Ascending aorta (tissue), 2 donors: ENCODE measurements at regions not wholly inside any gene's neighbourhood (a gene's known extent, or its start where the extent isn't known, plus 50 kb on each side); places are given as distances from the start of the nearest gene placed in this dataset.

Source experiments
- DNase-seq, 2 donors: peaks; one replicate each; pipeline ENCODE4 v3.0.0-alpha.2; 2019; ENCODE audit warnings: low spot score in 2 of 2
- H3K27ac ChIP-seq, 2 donors: fragments of 200-600 bp; sonication (generic); one replicate each; pipeline ENCODE4 v1.5.1; 2016 to 2017; ENCODE audit warnings: mild to moderate bottlenecking in 1 of 2
- H3K27me3 ChIP-seq: fragments of 200-600 bp; sonication (generic); one replicate; pipeline ENCODE4 v1.5.1; 2017
- H3K36me3 ChIP-seq, 2 donors: fragments of 200-600 bp; sonication (generic); one replicate each; pipeline ENCODE4 v1.5.1; 2016
- H3K4me1 ChIP-seq, 2 donors: fragments of 200-600 bp; sonication (generic); one replicate each; pipeline ENCODE4 v1.5.1; 2016 to 2017; ENCODE audit warnings: mild to moderate bottlenecking in 1 of 2
- H3K4me3 ChIP-seq, 2 donors: fragments of 200-600 bp; sonication (generic); one replicate each; pipeline ENCODE4 v1.5.1; 2016 to 2017; ENCODE audit warnings: mild to moderate bottlenecking in 1 of 2
- H3K9me3 ChIP-seq, 2 donors: fragments of 200-600 bp; sonication (generic); one replicate each; pipeline ENCODE4 v1.5.1; 2016
- CTCF ChIP-seq, 3 experiments: fragments of 200-600 bp in 2 of 3; fragments of 450-650 bp in 1 of 3; sonication (generic) in 2 of 3; IDR thresholded peaks; one replicate each; pipeline ENCODE4 v1.5.1; 2016 to 2019; ENCODE audit warnings: antibody characterized with exemption in 3 of 3, mild to moderate bottlenecking in 1 of 3, moderate library complexity in 1 of 3
- intact Hi-C: fragments of 100-400 bp; cut with DNase I; formaldehyde crosslinking; loops from one replicate; pipeline ENCODE4 v1.15.1; 2023

- Histone ChIP-seq H3K4me1 (no peaks in the 10 kb centered on the region), H3K27ac (no peak overlapping the region), H3K9me3 (no peaks in the 10 kb centered on the region), H3K27me3 (no peaks in the 10 kb centered on the region), H3K36me3 (no peaks in the 10 kb centered on the region), H3K4me3 (no peak overlapping the region)
- DNase-seq, result no peak
- intact Hi-C loops, result no loop called here
- TF ChIP-seq CTCF (IDR thresholded peaks at IDR 0.05), result no peak
Measured at GRCh38 chr3:6088433-6088832, 772.5 kb upstream of the GRM7 start.

GRCh38 chr3:6089780-6090179 lies 771.1 kb upstream of the GRM7 start:
- DNase-seq, result no peak
- Histone ChIP-seq H3K27ac (no peak overlapping the region), H3K36me3 (no peaks in the 10 kb centered on the region), H3K4me1 (no peaks in the 10 kb centered on the region), H3K9me3 (no peaks in the 10 kb centered on the region), H3K27me3 (no peaks in the 10 kb centered on the region), H3K4me3 (no peak overlapping the region)
- TF ChIP-seq CTCF (IDR thresholded peaks at IDR 0.05), result no peak
- intact Hi-C loops, result no loop called here

GRCh38 chr3:6091262-6091661 lies 769.7 kb upstream of the GRM7 start:
- H3K27ac ChIP-seq, result no peak overlapping the region
- no peaks in the 10 kb centered on the region for H3K9me3 ChIP-seq
- intact Hi-C loops, result no loop called here
- H3K4me1 ChIP-seq, result no peaks in the 10 kb centered on the region
- no peak for DNase-seq
- TF ChIP-seq CTCF (IDR thresholded peaks at IDR 0.05), result no peak
- H3K4me3 ChIP-seq, result no peak overlapping the region
- H3K36me3 ChIP-seq, result no peaks in the 10 kb centered on the region
- H3K27me3 ChIP-seq, result no peaks in the 10 kb centered on the region

- intact Hi-C loops, result no loop called here
- Histone ChIP-seq H3K9me3 (no peaks in the 10 kb centered on the region), H3K27ac (no peak overlapping the region), H3K27me3 (no peaks in the 10 kb centered on the region), H3K36me3 (no peaks in the 10 kb centered on the region), H3K4me1 (no peaks in the 10 kb centered on the region), H3K4me3 (no peak overlapping the region)
- no peak for TF ChIP-seq CTCF (IDR thresholded peaks at IDR 0.05)
- no peak for DNase-seq
Measured at GRCh38 chr3:6095006-6095405, 765.9 kb upstream of the GRM7 start.

GRCh38 chr3:6097021-6097420 lies 763.9 kb upstream of the GRM7 start:
- no peak for TF ChIP-seq CTCF (IDR thresholded peaks at IDR 0.05)
- no peaks in the 10 kb centered on the region for H3K27me3 ChIP-seq
- intact Hi-C loops, result no loop called here

GRCh38 chr3:6097556-6097955 lies 763.4 kb upstream of the GRM7 start:
- H3K27ac ChIP-seq, result no peak overlapping the region
- no peaks in the 10 kb centered on the region for H3K36me3 ChIP-seq
- no peaks in the 10 kb centered on the region for H3K4me1 ChIP-seq
- no peak for DNase-seq
- intact Hi-C loops, result no loop called here
- no peak overlapping the region for H3K4me3 ChIP-seq
- no peak for TF ChIP-seq CTCF (IDR thresholded peaks at IDR 0.05)
- no peaks in the 10 kb centered on the region for H3K27me3 ChIP-seq
- no peaks in the 10 kb centered on the region for H3K9me3 ChIP-seq

More at GRCh38 chr3:6097021-6097420, 763.9 kb upstream of the GRM7 start:
- no peak overlapping the region for H3K27ac ChIP-seq
- no peaks in the 10 kb centered on the region for H3K4me1 ChIP-seq
- no peak overlapping the region for H3K4me3 ChIP-seq
- no peaks in the 10 kb centered on the region for H3K36me3 ChIP-seq
- no peak for DNase-seq
- H3K9me3 ChIP-seq, result no peaks in the 10 kb centered on the region
